H1 (cell line): ENCODE measurements at regions not wholly inside any gene's neighbourhood (a gene's known extent, or its start where the extent isn't known, plus 50 kb on each side); places are given as distances from the start of the nearest gene placed in this dataset.

Experiments
- CTCF ChIA-PET: fragments of 300-600 bp; sonication (Branson Sonifier 250); formaldehyde crosslinking; loops from one replicate; lab custom pipeline; 2021; ENCODE audit not compliant: partially characterized antibody; lab: Charles Lee
- POLR2A ChIA-PET: fragments of 300-600 bp; sonication (Branson Sonifier 250); formaldehyde crosslinking; loops from one replicate; lab custom pipeline; 2021; ENCODE audit warnings: inconsistent platforms; ENCODE audit not compliant: partially characterized antibody; lab: Charles Lee
- DNase-seq, 2 experiments: peaks; one replicate each; pipeline versions ENCODE4 v3.0.0 to v3.0.0-alpha.2; 2010 to 2022; ENCODE audit warnings: low spot score in 2 of 2, low read depth in 1 of 2, mixed read lengths in 1 of 2
- FAIRE-seq: peaks from 2 replicates; lab custom pipeline; 2011; peaks lifted over from hg19 to GRCh38; lab: Jason Lieb, UNC
- H2AFZ ChIP-seq: 2 replicates; pipeline ENCODE4 v1.8.1; 2012; ENCODE audit warnings: low read length, inconsistent platforms
- H2AK5ac ChIP-seq: 2 replicates; pipeline ENCODE4 v1.6.1; 2013; ENCODE audit warnings: low read depth, low read length
- H2BK120ac ChIP-seq: replicated peaks from 2 replicates; pipeline ENCODE3; 2013; ENCODE audit warnings: low read depth, low read length, inconsistent platforms
- H2BK12ac ChIP-seq: 2 replicates; pipeline ENCODE4 v1.6.1; 2013; ENCODE audit warnings: low read depth, low read length
- H2BK15ac ChIP-seq: 2 replicates; pipeline ENCODE4 v1.6.1; 2013; ENCODE audit warnings: low read length
- H2BK20ac ChIP-seq: 2 replicates; pipeline ENCODE4 v1.6.1; 2013; ENCODE audit warnings: low read length
- H2BK5ac ChIP-seq: 2 replicates; pipeline ENCODE4 v1.6.1; 2013; ENCODE audit warnings: low read depth, low read length
- H3K14ac ChIP-seq: 2 replicates; pipeline ENCODE4 v1.6.1; 2013; ENCODE audit warnings: inconsistent platforms; ENCODE audit not compliant: insufficient read length
- H3K18ac ChIP-seq: 2 replicates; pipeline ENCODE4 v1.6.1; 2013; ENCODE audit warnings: low read length; ENCODE audit errors: extremely low read depth
- H3K23ac ChIP-seq: 2 replicates; pipeline ENCODE4 v1.6.1; 2013; ENCODE audit warnings: inconsistent platforms; ENCODE audit not compliant: insufficient read length
- H3K23me2 ChIP-seq: 2 replicates; pipeline ENCODE4 v1.6.1; 2013; ENCODE audit warnings: low read depth, low read length
- H3K27ac ChIP-seq: 2 replicates; pipeline ENCODE4 v1.6.1; 2011; ENCODE audit warnings: low read depth, low read length, inconsistent platforms
- H3K27me3 ChIP-seq, 4 experiments: replicated peaks in 1 of 4; 1 replicate in 1 of 4; 2 replicates in 3 of 4; pipeline versions ENCODE4 v1.6.1 to v1.8.1; 2011 to 2013; ENCODE audit warnings: low read length in 3 of 4, mild to moderate bottlenecking in 3 of 4, inconsistent platforms in 2 of 4, mixed read lengths in 2 of 4, moderate library complexity in 1 of 4; ENCODE audit not compliant: control insufficient read depth in 3 of 4, insufficient read depth in 3 of 4; ENCODE audit errors: extremely low read depth in 1 of 4
- H3K36me3 ChIP-seq, 4 experiments: 2 replicates each; pipeline versions ENCODE4 v1.6.1 to v1.8.1; 2011 to 2013; ENCODE audit warnings: mild to moderate bottlenecking in 4 of 4, low read length in 3 of 4, moderate library complexity in 2 of 4, control low read depth in 1 of 4, inconsistent platforms in 1 of 4; ENCODE audit not compliant: insufficient read depth in 4 of 4, control insufficient read depth in 2 of 4
- H3K4ac ChIP-seq: replicated peaks from 2 replicates; pipeline ENCODE3; 2013; ENCODE audit warnings: low read length, low read depth, mixed read lengths, inconsistent platforms; ENCODE audit not compliant: insufficient read length
- H3K4me1 ChIP-seq, 4 experiments: replicated peaks in 1 of 4; 1 replicate in 1 of 4; 2 replicates in 3 of 4; pipeline versions ENCODE4 v1.6.1 to v1.8.1; 2011 to 2013; ENCODE audit warnings: low read length in 3 of 4, inconsistent platforms in 2 of 4, mixed read lengths in 1 of 4; ENCODE audit not compliant: insufficient read depth in 4 of 4, control insufficient read depth in 3 of 4
- H3K4me2 ChIP-seq, 2 experiments: 2 replicates each; pipeline versions ENCODE4 v1.6.1 to v1.8.1; 2011 to 2013; ENCODE audit warnings: low read depth in 2 of 2, low read length in 2 of 2, control low read depth in 1 of 2, inconsistent platforms in 1 of 2, mild to moderate bottlenecking in 1 of 2; ENCODE audit not compliant: insufficient read depth in 1 of 2
- H3K4me3 ChIP-seq, 4 experiments: fragments of 200-600, 300-600 bp in 1 of 4; sonication (generic), shearing (Covaris generic), sonication (Bioruptor Twin) in 1 of 4; 2 replicates each; pipeline versions ENCODE4 v1.5.1 to v1.8.1; 2011 to 2016; ENCODE audit warnings: low read length in 4 of 4, low read depth in 3 of 4, control low read depth in 2 of 4, inconsistent platforms in 2 of 4, mild to moderate bottlenecking in 2 of 4, mixed read lengths in 1 of 4, moderate library complexity in 1 of 4; ENCODE audit not compliant: insufficient read depth in 2 of 4; ENCODE audit errors: extremely low read depth in 1 of 4
- H3K56ac ChIP-seq: replicated peaks from 2 replicates; pipeline ENCODE3; 2013; ENCODE audit warnings: low read depth, mild to moderate bottlenecking, mixed read lengths, low read length, inconsistent platforms; ENCODE audit not compliant: insufficient read length
- H3K79me1 ChIP-seq: 2 replicates; pipeline ENCODE4 v1.6.1; 2013; ENCODE audit warnings: low read depth, low read length, control low read depth
- H3K79me2 ChIP-seq, 2 experiments: 2 replicates each; pipeline versions ENCODE4 v1.6.1 to v1.8.1; 2012 to 2013; ENCODE audit warnings: low read length in 2 of 2, mild to moderate bottlenecking in 2 of 2, inconsistent platforms in 1 of 2; ENCODE audit not compliant: insufficient read depth in 2 of 2, control insufficient read depth in 1 of 2
- H3K9ac ChIP-seq, 4 experiments: replicated peaks in 1 of 4; 1 replicate in 1 of 4; 2 replicates in 3 of 4; pipeline versions ENCODE4 v1.6.1 to v1.8.1; 2011 to 2013; ENCODE audit warnings: low read depth in 3 of 4, low read length in 3 of 4, control low read depth in 2 of 4, mild to moderate bottlenecking in 2 of 4, moderate library complexity in 2 of 4, inconsistent platforms in 1 of 4; ENCODE audit errors: extremely low read depth in 1 of 4
- H3K9me3 ChIP-seq, 2 experiments: 2 replicates each; pipeline versions ENCODE4 v1.6.1 to v1.8.1; 2012 to 2013; ENCODE audit warnings: mild to moderate bottlenecking in 2 of 2, moderate library complexity in 2 of 2, control low read depth in 1 of 2, inconsistent platforms in 1 of 2, low read depth in 1 of 2, low read length in 1 of 2, mixed read lengths in 1 of 2; ENCODE audit not compliant: insufficient read depth in 2 of 2
- H4K20me1 ChIP-seq, 2 experiments: replicated peaks in 1 of 2; 2 replicates each; pipeline versions ENCODE3 to v1.8.1; 2011 to 2013; ENCODE audit warnings: inconsistent platforms in 2 of 2, low read length in 2 of 2, mild to moderate bottlenecking in 1 of 2; ENCODE audit not compliant: insufficient read depth in 2 of 2, control insufficient read depth in 1 of 2
- H4K5ac ChIP-seq: 2 replicates; pipeline ENCODE4 v1.6.1; 2013; ENCODE audit warnings: low read length, low read depth, mixed read lengths, inconsistent platforms; ENCODE audit not compliant: insufficient read length
- H4K8ac ChIP-seq: 2 replicates; pipeline ENCODE4 v1.8.0; 2013; ENCODE audit warnings: mild to moderate bottlenecking, moderate library complexity, low read length, inconsistent platforms; ENCODE audit not compliant: insufficient read depth; ENCODE audit errors: extremely low read depth
- H4K91ac ChIP-seq: replicated peaks from 2 replicates; pipeline ENCODE3; 2013; ENCODE audit warnings: low read length, mixed read lengths, inconsistent platforms; ENCODE audit not compliant: insufficient read length
- BCL11A ChIP-seq, 2 experiments: IDR thresholded peaks; one replicate each; pipeline ENCODE4 v1.6.1; 2011; ENCODE audit warnings: low read depth in 2 of 2, low read length in 2 of 2, mild to moderate bottlenecking in 2 of 2
- CTBP2 ChIP-seq: IDR thresholded peaks from 2 replicates; pipeline ENCODE4 v1.7.0; 2011; ENCODE audit warnings: borderline replicate concordance, mild to moderate bottlenecking, moderate library complexity, mixed read lengths, low read length; ENCODE audit not compliant: insufficient read depth, insufficient read length
- FOSL1 ChIP-seq: IDR thresholded peaks from 2 replicates; pipeline ENCODE4 v1.6.1; 2011; ENCODE audit warnings: mild to moderate bottlenecking, low read depth, low read length, moderate library complexity; ENCODE audit not compliant: insufficient read depth
- RAD21 ChIP-seq, 2 experiments: IDR thresholded peaks in 1 of 2; conservative IDR thresholded peaks in 1 of 2; 2 replicates each; pipeline ENCODE4 v1.6.1; 2011; ENCODE audit warnings: low read depth in 2 of 2, low read length in 2 of 2, improper control_type of control experiment in 1 of 2, inconsistent platforms in 1 of 2, mild to moderate bottlenecking in 1 of 2, moderate library complexity in 1 of 2
- SP1 ChIP-seq: IDR thresholded peaks from 2 replicates; pipeline ENCODE4 v1.6.1; 2011; ENCODE audit warnings: low read depth, low read length
- TAF1 ChIP-seq: IDR thresholded peaks from 2 replicates; pipeline ENCODE4 v1.6.1; 2011; ENCODE audit warnings: mild to moderate bottlenecking, low read depth, low read length
- WGBS, 2 experiments: shearing (Covaris generic) in 1 of 2; methylation state at CpG; one replicate each; pipeline versions ENCODE4 v1.1.6 to v1.1.7; 2013 to 2015; ENCODE audit warnings: low lambda C conversion rate in 2 of 2, mixed read lengths in 2 of 2, inconsistent platforms in 1 of 2, low coverage in 1 of 2, missing lambda C conversion rate in 1 of 2; ENCODE audit not compliant: insufficient replicate concordance in 2 of 2, insufficient coverage in 1 of 2, insufficient read length in 1 of 2; ENCODE audit errors: extremely low coverage in 1 of 2, missing lambda C conversion rate in 1 of 2; 5-methylcytosine and 5-hydroxymethylcytosine counted together
- TF ChIP-seq, protein P1 (sequence below), 3 experiments: IDR thresholded peaks; 1 replicate in 2 of 3; 2 replicates in 1 of 3; pipeline versions ENCODE4 v1.5.1 to v1.6.1; 2011; ENCODE audit warnings: low read length in 3 of 3, mild to moderate bottlenecking in 3 of 3, inconsistent platforms in 2 of 3, low read depth in 1 of 3, moderate library complexity in 1 of 3; ENCODE audit not compliant: insufficient read depth in 1 of 3; ENCODE audit errors: control extremely low read depth in 1 of 3
- TF ChIP-seq, protein P2 (sequence below): IDR thresholded peaks from 2 replicates; pipeline ENCODE4 v1.6.1; 2011; ENCODE audit warnings: low read depth, mild to moderate bottlenecking, low read length; ENCODE audit not compliant: insufficient read depth

DNA sequence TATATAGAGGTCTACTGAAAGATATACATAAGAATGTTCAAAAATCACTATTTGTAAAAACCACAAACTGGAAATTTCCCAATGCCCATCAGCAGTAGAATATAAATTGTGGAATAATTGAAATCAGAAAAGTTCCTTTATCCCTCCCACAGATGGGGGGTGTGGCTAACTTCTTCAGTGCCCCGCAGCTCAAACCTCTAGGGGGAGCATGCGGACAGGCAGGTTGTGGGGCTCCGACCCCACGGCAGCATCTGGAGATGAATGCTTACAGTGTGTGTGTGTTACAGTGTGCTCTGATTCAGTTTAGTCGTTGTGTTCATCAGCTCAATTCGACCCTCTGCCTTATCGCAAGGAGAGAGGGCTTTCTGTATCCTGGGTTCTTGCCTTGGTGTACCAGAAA, 262.1 kb upstream of the LRRC7 start:
- Histone ChIP-seq H3K23ac (no peak overlapping the region), H3K9ac (no peak overlapping the region), H4K8ac (no peak overlapping the region), H2BK15ac (no peak overlapping the region), H3K27ac (no peak overlapping the region), H2BK120ac (no peak overlapping the region), H3K79me1 (no peaks in the 10 kb centered on the region), H2BK5ac (no peak overlapping the region), H3K4me2 (no peak overlapping the region), H2AFZ (peak overlapping the region; percentile 97), H3K9me3 (no peaks in the 10 kb centered on the region), H3K27me3 (no peaks in the 10 kb centered on the region), H3K56ac (no peak overlapping the region), H3K4me3 (no peak overlapping the region), H3K79me2 (no peaks in the 10 kb centered on the region), H3K36me3 (no peaks in the 10 kb centered on the region), H3K14ac (no peak overlapping the region), H2BK12ac (no peak overlapping the region), H2BK20ac (no peak overlapping the region), H2AK5ac (no peak overlapping the region), H3K4ac (no peak overlapping the region), H3K23me2 (no peaks in the 10 kb centered on the region), H4K20me1 (no peaks in the 10 kb centered on the region), H4K91ac (no peak overlapping the region), H3K4me1 (no peaks in the 10 kb centered on the region), H4K5ac (no peak overlapping the region), H3K18ac (no peak overlapping the region)
- POLR2A ChIA-PET, result no interaction called here
- FAIRE-seq (peak; percentile 66), DNase-seq (peak in 1 of 2 experiments; percentile 71)
- 51% methylated on average over 7 of the region's 7 CpGs; no CpG with 5 or more reads in 1 of the 2 experiments for WGBS, 2 experiments
- CTCF ChIA-PET, result interaction anchor here (0.6 to 1.7 kb wide), 15 partner anchors 9 to 394 kb away, joined by 3 to 7 read pairs (median 3); no protein-coding TSS in a partner anchor
- TF ChIP-seq RAD21 (IDR thresholded peaks at IDR 0.05 in 1 of 2, conservative IDR thresholded peaks at IDR 0.05 in 1 of 2; ENCODE audit: low read depth in 2 of 2, low read length in 2 of 2) (peak; percentile 77 to 82), BCL11A (IDR thresholded peaks at IDR 0.05; ENCODE audit: low read depth in 2 of 2, low read length in 2 of 2) (no peak), SP1 (no peak), CTBP2 (no peak), FOSL1 (no peak), TAF1 (no peak)
- TF ChIP-seq, protein P1, sequence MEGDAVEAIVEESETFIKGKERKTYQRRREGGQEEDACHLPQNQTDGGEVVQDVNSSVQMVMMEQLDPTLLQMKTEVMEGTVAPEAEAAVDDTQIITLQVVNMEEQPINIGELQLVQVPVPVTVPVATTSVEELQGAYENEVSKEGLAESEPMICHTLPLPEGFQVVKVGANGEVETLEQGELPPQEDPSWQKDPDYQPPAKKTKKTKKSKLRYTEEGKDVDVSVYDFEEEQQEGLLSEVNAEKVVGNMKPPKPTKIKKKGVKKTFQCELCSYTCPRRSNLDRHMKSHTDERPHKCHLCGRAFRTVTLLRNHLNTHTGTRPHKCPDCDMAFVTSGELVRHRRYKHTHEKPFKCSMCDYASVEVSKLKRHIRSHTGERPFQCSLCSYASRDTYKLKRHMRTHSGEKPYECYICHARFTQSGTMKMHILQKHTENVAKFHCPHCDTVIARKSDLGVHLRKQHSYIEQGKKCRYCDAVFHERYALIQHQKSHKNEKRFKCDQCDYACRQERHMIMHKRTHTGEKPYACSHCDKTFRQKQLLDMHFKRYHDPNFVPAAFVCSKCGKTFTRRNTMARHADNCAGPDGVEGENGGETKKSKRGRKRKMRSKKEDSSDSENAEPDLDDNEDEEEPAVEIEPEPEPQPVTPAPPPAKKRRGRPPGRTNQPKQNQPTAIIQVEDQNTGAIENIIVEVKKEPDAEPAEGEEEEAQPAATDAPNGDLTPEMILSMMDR (IDR thresholded peaks at IDR 0.05; ENCODE audit: control extremely low read depth in 1 of 3, insufficient read depth in 1 of 3, low read depth in 1 of 3, low read length in 3 of 3), result peak; percentile 67 to 81 (median 78)
- TF ChIP-seq, protein P2, sequence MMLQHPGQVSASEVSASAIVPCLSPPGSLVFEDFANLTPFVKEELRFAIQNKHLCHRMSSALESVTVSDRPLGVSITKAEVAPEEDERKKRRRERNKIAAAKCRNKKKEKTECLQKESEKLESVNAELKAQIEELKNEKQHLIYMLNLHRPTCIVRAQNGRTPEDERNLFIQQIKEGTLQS, result no peak
